ENCODE measurements at regions not wholly inside any gene's neighbourhood (a gene's known extent, or its start where the extent isn't known, plus 50 kb on each side); places are given as distances from the start of the nearest gene placed in this dataset.
A peak's percentile ranks its signal among the peaks of the same experiment; 100 is the strongest.

DNA sequence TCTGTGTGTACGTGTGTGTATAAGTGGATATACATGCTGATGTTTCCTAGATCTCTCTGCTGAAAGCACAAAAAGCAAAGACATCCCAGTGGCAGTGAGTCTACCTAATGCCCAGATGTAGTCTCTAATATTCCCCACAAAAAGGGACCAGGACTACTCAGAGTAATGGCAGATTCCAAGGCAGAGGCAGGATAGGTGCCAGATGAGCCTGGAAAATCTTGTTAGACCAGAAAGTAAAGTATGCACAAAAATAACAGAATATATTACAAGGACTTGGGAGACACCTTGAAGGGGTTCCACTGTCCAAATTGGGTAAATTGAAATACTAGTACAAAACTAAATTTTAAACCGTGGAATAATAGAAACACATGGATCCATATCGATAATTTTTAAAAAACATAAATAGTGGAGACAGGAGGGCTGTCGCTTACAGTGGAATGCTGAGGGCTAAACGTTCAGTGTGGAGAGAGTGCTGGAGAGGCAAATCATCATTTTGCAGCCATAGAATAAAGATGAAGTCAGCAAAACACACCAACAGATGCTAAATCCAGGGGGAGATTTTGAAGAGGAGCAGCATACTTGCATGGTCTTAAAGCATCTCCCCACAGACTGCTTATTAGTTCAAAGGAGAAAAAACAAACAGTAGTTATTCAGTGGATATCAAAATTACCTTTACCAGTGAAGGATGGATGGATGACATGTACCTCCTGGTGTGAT, 123.4 kb upstream of the TSPAN5 start:
- TF ChIP-seq, protein P1, sequence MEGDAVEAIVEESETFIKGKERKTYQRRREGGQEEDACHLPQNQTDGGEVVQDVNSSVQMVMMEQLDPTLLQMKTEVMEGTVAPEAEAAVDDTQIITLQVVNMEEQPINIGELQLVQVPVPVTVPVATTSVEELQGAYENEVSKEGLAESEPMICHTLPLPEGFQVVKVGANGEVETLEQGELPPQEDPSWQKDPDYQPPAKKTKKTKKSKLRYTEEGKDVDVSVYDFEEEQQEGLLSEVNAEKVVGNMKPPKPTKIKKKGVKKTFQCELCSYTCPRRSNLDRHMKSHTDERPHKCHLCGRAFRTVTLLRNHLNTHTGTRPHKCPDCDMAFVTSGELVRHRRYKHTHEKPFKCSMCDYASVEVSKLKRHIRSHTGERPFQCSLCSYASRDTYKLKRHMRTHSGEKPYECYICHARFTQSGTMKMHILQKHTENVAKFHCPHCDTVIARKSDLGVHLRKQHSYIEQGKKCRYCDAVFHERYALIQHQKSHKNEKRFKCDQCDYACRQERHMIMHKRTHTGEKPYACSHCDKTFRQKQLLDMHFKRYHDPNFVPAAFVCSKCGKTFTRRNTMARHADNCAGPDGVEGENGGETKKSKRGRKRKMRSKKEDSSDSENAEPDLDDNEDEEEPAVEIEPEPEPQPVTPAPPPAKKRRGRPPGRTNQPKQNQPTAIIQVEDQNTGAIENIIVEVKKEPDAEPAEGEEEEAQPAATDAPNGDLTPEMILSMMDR (IDR thresholded peaks at IDR 0.05; ENCODE audit: poor library complexity, severe bottlenecking): no peak
- DNase-seq (ENCODE audit: low spot score) (no peak), ATAC-seq (ENCODE audit: low read depth) (no peak)
- Histone ChIP-seq H3K36me3 (ENCODE audit: low read depth) (no peaks in the 10 kb centered on the region), H3K4me3 (ENCODE audit: severe bottlenecking) (no peak overlapping the region), H3K27ac (ENCODE audit: poor library complexity, severe bottlenecking) (no peak overlapping the region), H3K4me1 (ENCODE audit: insufficient read depth, poor library complexity, severe bottlenecking) (peaks cover 3% of the 10 kb centered on the region), H3K27me3 (ENCODE audit: insufficient read depth, poor library complexity, severe bottlenecking) (no peaks in the 10 kb centered on the region), H3K9me3 (ENCODE audit: severe bottlenecking) (no peaks in the 10 kb centered on the region)

DNA sequence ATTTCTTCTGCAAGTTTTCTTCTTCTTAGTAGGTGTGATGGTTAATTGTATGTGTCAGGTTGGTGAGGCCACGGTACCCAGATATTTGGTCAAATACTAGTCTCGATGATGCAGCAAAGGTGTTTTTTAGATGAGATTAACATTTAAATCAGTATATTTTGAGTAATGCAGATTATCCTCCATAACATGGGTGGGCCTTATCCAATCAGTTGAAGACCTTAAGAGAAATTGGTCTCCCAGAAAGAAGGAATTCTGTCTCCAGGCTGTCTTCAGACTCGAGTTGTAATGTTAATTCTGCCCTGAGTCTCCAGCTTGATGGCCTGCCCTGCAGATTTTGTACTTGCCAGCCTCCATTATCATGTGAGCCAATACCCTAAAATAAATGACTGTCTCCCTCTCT, 122.5 kb upstream of the TSPAN5 start:
- no peaks in the 10 kb centered on the region for H3K9me3 ChIP-seq (ENCODE audit: severe bottlenecking)
- no peaks in the 10 kb centered on the region for H3K27me3 ChIP-seq (ENCODE audit: insufficient read depth, poor library complexity, severe bottlenecking)
- H3K27ac ChIP-seq (ENCODE audit: poor library complexity, severe bottlenecking): no peak overlapping the region
- no peak for DNase-seq (ENCODE audit: low spot score)
- TF ChIP-seq, protein P1 (IDR thresholded peaks at IDR 0.05; ENCODE audit: poor library complexity, severe bottlenecking): no peak
- ATAC-seq (ENCODE audit: low read depth): no peak
- no peaks in the 10 kb centered on the region for H3K36me3 ChIP-seq (ENCODE audit: low read depth)
- peaks cover 3% of the 10 kb centered on the region for H3K4me1 ChIP-seq (ENCODE audit: insufficient read depth, poor library complexity, severe bottlenecking)
- no peak overlapping the region for H3K4me3 ChIP-seq (ENCODE audit: severe bottlenecking)

DNA sequence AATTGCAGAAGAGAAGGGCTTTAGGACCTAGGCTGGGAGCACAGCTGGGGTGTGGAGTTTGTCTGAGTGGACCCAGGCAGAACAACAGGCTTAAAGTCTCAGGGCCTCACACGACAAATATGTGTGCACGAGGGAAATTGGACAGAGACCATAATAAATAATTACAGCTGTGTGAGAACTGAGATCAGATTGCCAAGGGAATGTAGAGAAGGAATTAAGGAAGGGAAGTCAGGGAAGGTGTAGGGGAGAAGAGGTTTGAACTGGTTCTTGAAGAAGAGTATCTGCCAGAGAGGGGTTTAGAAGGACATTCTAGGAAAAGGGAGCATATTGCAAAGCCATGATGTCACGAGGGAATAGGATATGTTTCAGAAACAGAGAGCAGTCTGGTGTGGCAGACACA, 120.7 kb upstream of the TSPAN5 start:
- DNase-seq (ENCODE audit: low spot score) (no peak), ATAC-seq (ENCODE audit: low read depth) (no peak)
- no peak overlapping the region for H3K4me3 ChIP-seq (ENCODE audit: severe bottlenecking)
- peaks cover 3% of the 10 kb centered on the region for H3K4me1 ChIP-seq (ENCODE audit: insufficient read depth, poor library complexity, severe bottlenecking)
- H3K27ac ChIP-seq (ENCODE audit: poor library complexity, severe bottlenecking): no peak overlapping the region
- TF ChIP-seq, protein P1 (IDR thresholded peaks at IDR 0.05; ENCODE audit: poor library complexity, severe bottlenecking): no peak
- no peaks in the 10 kb centered on the region for H3K36me3 ChIP-seq (ENCODE audit: low read depth)
- H3K27me3 ChIP-seq (ENCODE audit: insufficient read depth, poor library complexity, severe bottlenecking): no peaks in the 10 kb centered on the region
- no peaks in the 10 kb centered on the region for H3K9me3 ChIP-seq (ENCODE audit: severe bottlenecking)

- TF ChIP-seq, protein P1 (IDR thresholded peaks at IDR 0.05; ENCODE audit: poor library complexity, severe bottlenecking): no peak
- no peak for DNase-seq (ENCODE audit: low spot score)
- peaks cover 3% of the 10 kb centered on the region for H3K4me1 ChIP-seq (ENCODE audit: insufficient read depth, poor library complexity, severe bottlenecking)
- H3K27ac ChIP-seq (ENCODE audit: poor library complexity, severe bottlenecking): no peak overlapping the region
- ATAC-seq (ENCODE audit: low read depth): peak; percentile 97
- H3K36me3 ChIP-seq (ENCODE audit: low read depth): no peaks in the 10 kb centered on the region
- no peaks in the 10 kb centered on the region for H3K9me3 ChIP-seq (ENCODE audit: severe bottlenecking)
- no peak overlapping the region for H3K4me3 ChIP-seq (ENCODE audit: severe bottlenecking)
- no peaks in the 10 kb centered on the region for H3K27me3 ChIP-seq (ENCODE audit: insufficient read depth, poor library complexity, severe bottlenecking)
Observed at GRCh38 chr4:98778206-98778605, 119.8 kb upstream of the TSPAN5 start.

GRCh38 chr4:98775672-98776071, 117.3 kb upstream of the TSPAN5 start:
- no peaks in the 10 kb centered on the region for H3K27me3 ChIP-seq (ENCODE audit: insufficient read depth, poor library complexity, severe bottlenecking)
- DNase-seq (ENCODE audit: low spot score) (no peak), ATAC-seq (ENCODE audit: low read depth) (no peak)
- peaks cover 3% of the 10 kb centered on the region for H3K4me1 ChIP-seq (ENCODE audit: insufficient read depth, poor library complexity, severe bottlenecking)
- H3K9me3 ChIP-seq (ENCODE audit: severe bottlenecking): no peaks in the 10 kb centered on the region
- no peak overlapping the region for H3K4me3 ChIP-seq (ENCODE audit: severe bottlenecking)
- H3K36me3 ChIP-seq (ENCODE audit: low read depth): no peaks in the 10 kb centered on the region
- TF ChIP-seq, protein P1 (IDR thresholded peaks at IDR 0.05; ENCODE audit: poor library complexity, severe bottlenecking): no peak
- H3K27ac ChIP-seq (ENCODE audit: poor library complexity, severe bottlenecking): no peak overlapping the region
